Panc1 (cell line): ENCODE measurements at regions not wholly inside any gene's neighbourhood (a gene's known extent, or its start where the extent isn't known, plus 50 kb on each side); places are given as distances from the start of the nearest gene placed in this dataset.

Source experiments
- CTCF ChIP-seq: fragments of 450-650 bp; IDR thresholded peaks from 2 replicates; pipeline ENCODE4 v1.5.1; 2017; ENCODE audit warnings: mild to moderate bottlenecking
- POLR2AphosphoS5 ChIP-seq: IDR thresholded peaks from 2 replicates; pipeline ENCODE4 v1.6.1; 2012; ENCODE audit warnings: mild to moderate bottlenecking, low read depth, low read length, moderate library complexity
- REST ChIP-seq, 2 experiments: IDR thresholded peaks; 2 replicates each; pipeline ENCODE4 v1.6.1; 2011 to 2012; ENCODE audit warnings: low read depth in 2 of 2, control low read depth in 1 of 2, low read length in 1 of 2, mild to moderate bottlenecking in 1 of 2, moderate library complexity in 1 of 2; ENCODE audit not compliant: insufficient read depth in 1 of 2
- TCF7L2 ChIP-seq: IDR thresholded peaks from 2 replicates; pipeline ENCODE4 v1.6.1; 2011; ENCODE audit warnings: mild to moderate bottlenecking, low read depth, low read length, inconsistent platforms

- TF ChIP-seq CTCF, result no peak
- TF ChIP-seq POLR2AphosphoS5, result no peak
- TF ChIP-seq REST (IDR thresholded peaks at IDR 0.05; ENCODE audit: insufficient read depth in 1 of 2, low read depth in 2 of 2, low read length in 1 of 2), result no peak
- no peak for TF ChIP-seq TCF7L2
Measured at GRCh38 chr14:104339829-104340228, 201.4 kb downstream of the KIF26A start.
